AG10803 (cell line): ENCODE measurements at regions not wholly inside any gene's neighbourhood (a gene's known extent, or its start where the extent isn't known, plus 50 kb on each side); places are given as distances from the start of the nearest gene placed in this dataset.
"Not testable (repeated sequence)": the region's sequence is repeated elsewhere in the genome, so short reads cannot be mapped to it uniquely, and the experiment has no call there.

Source experiments
- DNase-seq: peaks from one replicate; pipeline ENCODE4 v3.0.0; 2010; ENCODE audit warnings: low read depth
- H3K4me3 ChIP-seq: 2 replicates; pipeline ENCODE4 v1.5.1; 2011; ENCODE audit warnings: mild to moderate bottlenecking, low read length, control low read depth
- TF ChIP-seq, protein P1 (sequence below): conservative IDR thresholded peaks from 2 replicates; pipeline ENCODE4 v1.5.1; 2011; ENCODE audit warnings: mild to moderate bottlenecking, low read length, control low read depth, inconsistent platforms

GRCh38 chr12:74381958-74382357, 155.7 kb upstream of the ATXN7L3B start:
- DNase-seq: no peak
- no peak overlapping the region for H3K4me3 ChIP-seq
- TF ChIP-seq, protein P1, sequence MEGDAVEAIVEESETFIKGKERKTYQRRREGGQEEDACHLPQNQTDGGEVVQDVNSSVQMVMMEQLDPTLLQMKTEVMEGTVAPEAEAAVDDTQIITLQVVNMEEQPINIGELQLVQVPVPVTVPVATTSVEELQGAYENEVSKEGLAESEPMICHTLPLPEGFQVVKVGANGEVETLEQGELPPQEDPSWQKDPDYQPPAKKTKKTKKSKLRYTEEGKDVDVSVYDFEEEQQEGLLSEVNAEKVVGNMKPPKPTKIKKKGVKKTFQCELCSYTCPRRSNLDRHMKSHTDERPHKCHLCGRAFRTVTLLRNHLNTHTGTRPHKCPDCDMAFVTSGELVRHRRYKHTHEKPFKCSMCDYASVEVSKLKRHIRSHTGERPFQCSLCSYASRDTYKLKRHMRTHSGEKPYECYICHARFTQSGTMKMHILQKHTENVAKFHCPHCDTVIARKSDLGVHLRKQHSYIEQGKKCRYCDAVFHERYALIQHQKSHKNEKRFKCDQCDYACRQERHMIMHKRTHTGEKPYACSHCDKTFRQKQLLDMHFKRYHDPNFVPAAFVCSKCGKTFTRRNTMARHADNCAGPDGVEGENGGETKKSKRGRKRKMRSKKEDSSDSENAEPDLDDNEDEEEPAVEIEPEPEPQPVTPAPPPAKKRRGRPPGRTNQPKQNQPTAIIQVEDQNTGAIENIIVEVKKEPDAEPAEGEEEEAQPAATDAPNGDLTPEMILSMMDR: no peak

DNA sequence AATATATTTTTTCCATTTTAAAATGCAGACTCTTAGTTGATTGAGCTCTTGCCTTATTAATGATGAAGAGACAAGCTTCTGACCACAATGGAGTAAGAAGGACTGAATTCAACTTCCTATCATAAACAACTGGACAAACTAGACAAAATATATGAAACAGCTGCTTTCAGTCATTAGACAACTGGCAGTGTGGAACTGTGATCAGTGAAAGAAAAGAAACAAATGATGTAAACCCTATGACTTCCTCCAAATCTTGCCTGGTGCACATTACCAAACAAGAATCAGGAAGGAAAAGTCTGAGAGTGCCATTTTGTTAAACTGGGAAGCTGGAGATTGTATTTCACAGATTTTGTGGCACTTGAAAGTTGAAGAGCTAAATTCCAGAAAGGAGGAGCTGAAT, 154.7 kb upstream of the ATXN7L3B start:
- TF ChIP-seq, protein P1: no peak
- DNase-seq: no peak

GRCh38 chr12:74391283-74391682, 146.4 kb upstream of the ATXN7L3B start:
- TF ChIP-seq, protein P1: no peak
- H3K4me3 ChIP-seq: no peak overlapping the region
- no peak for DNase-seq

More for the DNA sequence above, 154.7 kb upstream of the ATXN7L3B start:
- no peak overlapping the region for H3K4me3 ChIP-seq

DNA sequence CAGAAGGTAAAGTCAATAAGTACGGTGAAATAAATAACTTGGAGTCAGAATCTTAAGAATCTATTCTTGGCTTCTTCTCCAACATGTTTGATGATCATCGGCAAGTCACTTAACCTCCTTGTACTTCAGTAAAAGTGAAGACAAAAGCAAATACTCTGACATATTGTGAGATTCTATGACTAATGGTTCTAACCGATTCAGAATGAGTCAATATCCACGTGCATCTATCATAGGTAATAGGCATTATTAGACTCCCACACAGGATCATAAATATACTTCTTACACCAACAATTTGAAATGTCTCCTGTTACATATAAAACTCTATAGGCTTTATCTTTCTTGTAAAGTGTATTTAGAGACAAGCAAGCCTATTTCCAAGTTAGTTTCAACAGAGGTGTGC, 144.4 kb upstream of the ATXN7L3B start:
- TF ChIP-seq, protein P1: no peak
- H3K4me3 ChIP-seq: no peak overlapping the region
- no peak for DNase-seq

DNA sequence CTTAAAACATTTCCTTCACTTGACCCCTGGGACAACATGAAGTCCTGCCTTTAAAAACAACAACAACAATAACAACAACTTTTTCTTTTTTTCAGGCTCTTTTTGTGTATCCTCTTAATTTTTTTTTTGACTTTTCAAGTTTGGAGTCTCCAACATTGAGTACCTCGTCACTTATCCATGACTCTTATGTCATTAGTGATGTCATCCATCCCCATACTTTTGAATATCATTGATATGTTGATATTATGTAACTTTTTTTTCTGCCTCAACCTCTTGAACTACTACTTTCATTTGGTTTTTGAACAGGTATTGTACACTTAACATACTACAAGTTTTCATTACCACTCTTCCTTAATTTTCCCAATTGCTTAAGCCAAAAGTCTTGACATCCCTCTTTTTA, 143.0 kb upstream of the ATXN7L3B start:
- TF ChIP-seq, protein P1: no peak
- H3K4me3 ChIP-seq: no peak overlapping the region
- no peak for DNase-seq

GRCh38 chr12:74401035-74401434, 136.6 kb upstream of the ATXN7L3B start:
- TF ChIP-seq, protein P1: no peak
- no peak for DNase-seq
- no peak overlapping the region for H3K4me3 ChIP-seq

GRCh38 chr12:74401966-74402365, 135.7 kb upstream of the ATXN7L3B start:
- no peak for DNase-seq
- TF ChIP-seq, protein P1: no peak
- H3K4me3 ChIP-seq: no peak overlapping the region

GRCh38 chr12:74403221-74403470, 134.5 kb upstream of the ATXN7L3B start:
- not testable (repeated sequence) for H3K4me3 ChIP-seq, DNase-seq
